Uterus (tissue), 3 donors: ENCODE measurements at regions not wholly inside any gene's neighbourhood (a gene's known extent, or its start where the extent isn't known, plus 50 kb on each side); places are given as distances from the start of the nearest gene placed in this dataset.
A peak's percentile ranks its signal among the peaks of the same experiment; 100 is the strongest.

ENCODE experiments used
- DNase-seq, 2 donors: peaks; one replicate each; pipeline ENCODE4 v3.0.0-alpha.2; 2019 to 2020
- H3K27ac ChIP-seq, 2 donors: fragments of 200-600 bp; sonication (generic); 1 replicate in 1 of 2; 2 replicates in 1 of 2; pipeline ENCODE4 v1.5.1; 2016 to 2018
- H3K27me3 ChIP-seq, 2 donors: fragments of 200-600 bp; sonication (generic); one replicate each; pipeline ENCODE4 v1.5.1; 2018 to 2019; ENCODE audit warnings: control low read depth in 1 of 2
- H3K36me3 ChIP-seq, 2 donors: fragments of 200-600 bp; sonication (generic); one replicate each; pipeline ENCODE4 v1.5.1; 2019; ENCODE audit warnings: control low read depth in 1 of 2
- H3K4me1 ChIP-seq, 2 donors: fragments of 200-600 bp; sonication (generic); one replicate each; pipeline ENCODE4 v1.5.1; 2018 to 2019; ENCODE audit warnings: control low read depth in 1 of 2
- H3K4me3 ChIP-seq, 2 donors: fragments of 200-600 bp; sonication (generic); 1 replicate in 1 of 2; 2 replicates in 1 of 2; pipeline ENCODE4 v1.5.1; 2018 to 2019; ENCODE audit warnings: mild to moderate bottlenecking in 1 of 2
- H3K9me3 ChIP-seq, 2 donors: fragments of 200-600 bp; sonication (generic); one replicate each; pipeline ENCODE4 v1.5.1; 2019; ENCODE audit warnings: control low read depth in 1 of 2
- POLR2A ChIP-seq, 2 donors: fragments of 450-650 bp; IDR thresholded peaks; one replicate each; pipeline ENCODE4 v1.6.1; 2016; ENCODE audit warnings: antibody characterized with exemption in 2 of 2, mild to moderate bottlenecking in 1 of 2, moderate library complexity in 1 of 2
- intact Hi-C: fragments of 100-400 bp; cut with DNase I; formaldehyde crosslinking; loops from one replicate; pipeline ENCODE4 v1.15.1; 2023; ENCODE audit warnings: low total_unique reads
- TF ChIP-seq, protein P1 (sequence below), 4 experiments: fragments of 200-600 bp in 2 of 4; fragments of 450-650 bp in 2 of 4; sonication (generic) in 2 of 4; IDR thresholded peaks; one replicate each; pipeline ENCODE4 v1.5.1; 2016 to 2019; ENCODE audit warnings: antibody characterized with exemption in 4 of 4, mild to moderate bottlenecking in 2 of 4, moderate library complexity in 1 of 4
- donor health status: DM: yes; HTN: yes; CAD: no.

DNA sequence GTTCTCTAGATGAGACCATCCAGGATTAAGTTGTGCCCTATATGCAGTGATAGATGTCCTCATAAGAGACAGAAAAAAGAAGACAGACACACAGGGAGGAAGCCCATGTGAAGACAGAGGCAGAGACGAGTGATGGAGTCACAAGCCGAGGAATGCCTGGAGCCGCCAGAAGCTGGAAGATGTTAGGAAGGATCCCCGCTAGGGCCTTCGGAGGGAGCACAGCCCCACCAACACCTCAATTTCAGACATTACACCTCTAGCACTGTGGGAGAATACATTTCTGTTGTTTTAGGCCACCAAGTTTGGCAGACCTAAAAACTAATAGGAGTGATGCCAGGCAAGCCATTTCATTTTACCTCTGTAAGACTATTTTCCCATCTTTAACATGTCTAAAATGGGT, 458.5 kb downstream of the MED13L start:
- no peak for DNase-seq
- H3K27ac ChIP-seq = no peak overlapping the region
- TF ChIP-seq POLR2A (IDR thresholded peaks at IDR 0.05) = no peak
- TF ChIP-seq, protein P1, sequence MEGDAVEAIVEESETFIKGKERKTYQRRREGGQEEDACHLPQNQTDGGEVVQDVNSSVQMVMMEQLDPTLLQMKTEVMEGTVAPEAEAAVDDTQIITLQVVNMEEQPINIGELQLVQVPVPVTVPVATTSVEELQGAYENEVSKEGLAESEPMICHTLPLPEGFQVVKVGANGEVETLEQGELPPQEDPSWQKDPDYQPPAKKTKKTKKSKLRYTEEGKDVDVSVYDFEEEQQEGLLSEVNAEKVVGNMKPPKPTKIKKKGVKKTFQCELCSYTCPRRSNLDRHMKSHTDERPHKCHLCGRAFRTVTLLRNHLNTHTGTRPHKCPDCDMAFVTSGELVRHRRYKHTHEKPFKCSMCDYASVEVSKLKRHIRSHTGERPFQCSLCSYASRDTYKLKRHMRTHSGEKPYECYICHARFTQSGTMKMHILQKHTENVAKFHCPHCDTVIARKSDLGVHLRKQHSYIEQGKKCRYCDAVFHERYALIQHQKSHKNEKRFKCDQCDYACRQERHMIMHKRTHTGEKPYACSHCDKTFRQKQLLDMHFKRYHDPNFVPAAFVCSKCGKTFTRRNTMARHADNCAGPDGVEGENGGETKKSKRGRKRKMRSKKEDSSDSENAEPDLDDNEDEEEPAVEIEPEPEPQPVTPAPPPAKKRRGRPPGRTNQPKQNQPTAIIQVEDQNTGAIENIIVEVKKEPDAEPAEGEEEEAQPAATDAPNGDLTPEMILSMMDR (IDR thresholded peaks at IDR 0.05) = no peak
- H3K9me3 ChIP-seq = no peaks in the 10 kb centered on the region
- H3K4me1 ChIP-seq = no peaks in the 10 kb centered on the region
- H3K36me3 ChIP-seq = no peaks in the 10 kb centered on the region
- H3K4me3 ChIP-seq = no peak overlapping the region
- intact Hi-C loops = no loop called here
- H3K27me3 ChIP-seq = no peaks in the 10 kb centered on the region

DNA sequence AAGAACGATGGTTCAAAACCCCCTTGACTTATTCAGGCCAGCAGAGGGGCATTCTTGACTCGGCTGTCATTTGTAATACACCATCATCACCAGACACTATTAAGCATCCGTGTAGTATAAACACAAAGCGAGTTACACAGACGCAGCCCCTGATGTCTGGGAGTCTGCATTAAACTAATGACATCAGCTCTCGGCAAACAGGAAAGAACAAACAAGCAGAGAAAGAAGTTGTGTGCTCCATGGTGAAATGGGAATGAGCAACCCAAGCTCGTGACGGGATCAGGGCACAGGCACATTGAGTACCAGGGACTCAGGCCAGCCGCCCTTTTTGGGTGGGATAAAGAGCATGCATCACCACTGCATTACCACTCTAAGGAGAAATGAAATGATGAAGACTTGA, 460.1 kb downstream of the MED13L start:
- Histone ChIP-seq H3K9me3 (no peaks in the 10 kb centered on the region), H3K4me1 (no peaks in the 10 kb centered on the region), H3K4me3 (no peak overlapping the region), H3K27ac (no peak overlapping the region), H3K27me3 (no peaks in the 10 kb centered on the region), H3K36me3 (no peaks in the 10 kb centered on the region)
- TF ChIP-seq, protein P1 (IDR thresholded peaks at IDR 0.05) = no peak
- TF ChIP-seq POLR2A (IDR thresholded peaks at IDR 0.05) = no peak
- intact Hi-C loops = no loop called here
- no peak for DNase-seq

- Histone ChIP-seq H3K4me1 (no peaks in the 10 kb centered on the region), H3K9me3 (no peaks in the 10 kb centered on the region), H3K36me3 (no peaks in the 10 kb centered on the region), H3K4me3 (no peak overlapping the region), H3K27me3 (no peaks in the 10 kb centered on the region), H3K27ac (no peak overlapping the region)
- no peak for TF ChIP-seq POLR2A (IDR thresholded peaks at IDR 0.05)
- TF ChIP-seq, protein P1 (IDR thresholded peaks at IDR 0.05) = no peak
- intact Hi-C loops = no loop called here
- no peak for DNase-seq
These were observed 461.6 kb downstream of the MED13L start for GRCh38 chr12:115815924-115816323.

- no peaks in the 10 kb centered on the region for H3K9me3 ChIP-seq
- intact Hi-C loops = no loop called here
- TF ChIP-seq, protein P1 (IDR thresholded peaks at IDR 0.05) = no peak
- no peak for TF ChIP-seq POLR2A (IDR thresholded peaks at IDR 0.05)
- H3K27ac ChIP-seq = no peak overlapping the region
- DNase-seq = no peak
- no peaks in the 10 kb centered on the region for H3K27me3 ChIP-seq
- no peak overlapping the region for H3K4me3 ChIP-seq
- H3K4me1 ChIP-seq = no peaks in the 10 kb centered on the region
- H3K36me3 ChIP-seq = no peaks in the 10 kb centered on the region
These were observed 464.2 kb downstream of the MED13L start for GRCh38 chr12:115813256-115813655.

GRCh38 chr12:115811929-115812328, 465.6 kb downstream of the MED13L start:
- H3K36me3 ChIP-seq = no peaks in the 10 kb centered on the region
- TF ChIP-seq, protein P1 (IDR thresholded peaks at IDR 0.05) = no peak
- TF ChIP-seq POLR2A (IDR thresholded peaks at IDR 0.05) = no peak
- no peak overlapping the region for H3K27ac ChIP-seq
- no peaks in the 10 kb centered on the region for H3K4me1 ChIP-seq
- no peak overlapping the region for H3K4me3 ChIP-seq
- H3K27me3 ChIP-seq = no peaks in the 10 kb centered on the region
- H3K9me3 ChIP-seq = no peaks in the 10 kb centered on the region
- intact Hi-C loops = no loop called here
- peak in 1 of 2 donors; percentile 25 for DNase-seq
